HUES48 (cell line): ENCODE measurements at regions not wholly inside any gene's neighbourhood (a gene's known extent, or its start where the extent isn't known, plus 50 kb on each side); places are given as distances from the start of the nearest gene placed in this dataset.

Experiments
- H3K27ac ChIP-seq: one replicate; pipeline ENCODE4 v1.7.0; 2013; ENCODE audit warnings: low read depth, low read length, inconsistent platforms
- H3K27me3 ChIP-seq: 2 replicates; pipeline ENCODE4 v1.6.1; 2013; ENCODE audit warnings: mild to moderate bottlenecking, low read length; ENCODE audit not compliant: control insufficient read depth, insufficient read depth
- H3K36me3 ChIP-seq: 2 replicates; pipeline ENCODE4 v1.6.1; 2013; ENCODE audit warnings: low read length; ENCODE audit not compliant: control insufficient read depth, insufficient read depth
- H3K4me1 ChIP-seq: 2 replicates; pipeline ENCODE4 v1.6.1; 2013; ENCODE audit warnings: mild to moderate bottlenecking, low read length; ENCODE audit not compliant: control insufficient read depth, insufficient read depth
- H3K4me3 ChIP-seq: 2 replicates; pipeline ENCODE4 v1.5.1; 2013; ENCODE audit warnings: mild to moderate bottlenecking, low read depth, low read length
- H3K9ac ChIP-seq: 2 replicates; pipeline ENCODE4 v1.6.1; 2013; ENCODE audit warnings: mild to moderate bottlenecking, low read depth, low read length, moderate library complexity
- H3K9me3 ChIP-seq: 2 replicates; pipeline ENCODE4 v1.6.1; 2013; ENCODE audit warnings: low read length; ENCODE audit not compliant: control insufficient read depth, insufficient read depth

DNA sequence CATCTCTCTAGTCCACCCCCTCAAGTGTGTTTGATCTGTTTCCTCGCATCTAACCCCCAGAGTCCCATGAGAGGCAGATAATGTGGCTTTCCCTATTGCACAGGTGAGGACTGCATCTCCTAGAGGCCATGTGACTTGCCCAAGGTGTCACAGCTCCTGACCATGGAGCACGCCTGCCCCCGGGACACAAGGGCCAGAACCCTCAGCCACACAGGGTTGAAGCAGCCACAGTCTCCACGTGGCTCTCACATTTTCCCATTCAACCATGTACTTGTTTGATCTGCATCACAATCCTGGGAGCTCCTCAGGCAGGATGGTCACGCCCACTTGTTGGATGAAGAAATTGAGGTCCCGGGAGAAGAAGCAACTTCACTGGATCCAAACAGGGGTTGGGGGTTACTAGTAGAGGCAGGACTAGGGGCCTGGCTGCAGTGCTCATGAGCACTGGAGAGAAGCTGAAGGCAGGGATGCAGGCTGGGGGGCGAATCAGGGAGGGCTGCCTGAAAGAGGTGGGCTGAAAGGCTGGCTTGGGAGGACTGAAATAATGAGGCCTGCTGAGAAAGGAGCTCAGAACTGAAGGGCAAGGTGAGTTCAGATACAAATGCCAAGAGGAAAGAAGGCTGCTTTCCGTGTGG lies 207.9 kb downstream of the PTPRU start:
- Histone ChIP-seq H3K4me3 (no peak overlapping the region), H3K9me3 (no peaks in the 10 kb centered on the region), H3K36me3 (no peaks in the 10 kb centered on the region), H3K27me3 (no peaks in the 10 kb centered on the region; the same call in 1 of the 2 replicates), H3K9ac (no peak overlapping the region), H3K4me1 (peaks cover 7% of the 10 kb centered on the region), H3K27ac (no peak overlapping the region)

DNA sequence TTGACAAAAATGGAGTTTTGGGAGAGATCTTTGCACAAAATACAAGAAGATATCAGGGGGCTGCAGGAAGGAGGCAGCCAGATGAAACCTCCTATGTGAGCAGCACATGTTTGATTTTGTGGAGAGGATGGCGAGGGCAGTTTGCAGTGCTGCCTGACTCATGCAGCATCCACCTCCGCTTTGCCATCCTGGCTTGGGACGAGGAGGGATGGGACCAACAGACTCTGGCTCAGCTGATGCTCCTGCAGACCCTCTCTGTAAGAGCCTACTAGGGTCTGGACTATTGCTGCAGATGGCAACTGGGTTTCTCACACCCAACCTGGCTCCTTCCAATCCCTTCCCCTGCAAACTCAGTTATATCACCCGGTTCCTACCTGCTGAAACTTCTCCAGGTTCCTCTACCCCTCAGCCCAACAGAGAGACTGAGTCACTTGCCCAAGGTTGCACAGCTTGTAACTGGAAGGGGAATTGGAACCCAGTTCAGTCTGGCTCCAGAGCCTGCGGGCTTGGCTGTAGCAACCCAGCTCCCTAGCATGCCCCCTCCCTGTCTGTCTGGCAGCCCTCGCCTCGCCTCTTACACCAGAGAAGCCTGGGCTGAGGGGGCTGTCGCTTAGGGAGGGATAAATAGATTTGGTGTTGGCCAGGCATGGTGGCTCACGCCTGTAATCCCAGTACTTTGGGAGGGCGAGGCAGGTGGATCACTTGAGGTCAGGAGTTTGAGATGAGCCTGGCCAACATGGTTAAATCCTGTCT lies 205.8 kb downstream of the PTPRU start:
- Histone ChIP-seq H3K4me1 (peaks cover 7% of the 10 kb centered on the region), H3K9ac (no peak overlapping the region), H3K4me3 (no peak overlapping the region), H3K27me3 (no peaks in the 10 kb centered on the region; the same call in 1 of the 2 replicates), H3K9me3 (no peaks in the 10 kb centered on the region), H3K36me3 (no peaks in the 10 kb centered on the region), H3K27ac (no peak overlapping the region)

DNA sequence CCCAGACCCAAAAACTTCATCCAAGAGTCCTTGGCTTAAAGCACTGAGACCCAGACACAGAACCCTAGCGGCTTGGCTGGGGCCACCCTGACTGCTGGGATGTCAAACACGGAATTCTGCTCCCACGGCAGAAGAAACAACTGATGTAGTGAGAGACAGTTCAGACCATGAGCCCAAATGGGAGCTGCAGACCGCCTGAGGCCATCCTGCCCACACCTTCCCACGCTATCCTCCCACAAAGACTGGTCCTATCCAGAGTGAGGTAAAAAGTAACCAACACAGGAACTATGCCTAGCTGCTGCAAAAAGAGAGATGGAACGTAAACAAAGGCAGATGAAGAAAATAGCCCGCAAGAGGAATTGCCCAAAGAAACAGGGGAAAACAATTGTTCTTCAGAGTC lies 203.3 kb downstream of the PTPRU start:
- no peaks in the 10 kb centered on the region for H3K9me3 ChIP-seq
- no peaks in the 10 kb centered on the region; the same call in 1 of the 2 replicates for H3K27me3 ChIP-seq
- H3K4me3 ChIP-seq: no peak overlapping the region
- peaks cover 7% of the 10 kb centered on the region for H3K4me1 ChIP-seq
- H3K9ac ChIP-seq: no peak overlapping the region
- H3K36me3 ChIP-seq: no peaks in the 10 kb centered on the region
- H3K27ac ChIP-seq: no peak overlapping the region

DNA sequence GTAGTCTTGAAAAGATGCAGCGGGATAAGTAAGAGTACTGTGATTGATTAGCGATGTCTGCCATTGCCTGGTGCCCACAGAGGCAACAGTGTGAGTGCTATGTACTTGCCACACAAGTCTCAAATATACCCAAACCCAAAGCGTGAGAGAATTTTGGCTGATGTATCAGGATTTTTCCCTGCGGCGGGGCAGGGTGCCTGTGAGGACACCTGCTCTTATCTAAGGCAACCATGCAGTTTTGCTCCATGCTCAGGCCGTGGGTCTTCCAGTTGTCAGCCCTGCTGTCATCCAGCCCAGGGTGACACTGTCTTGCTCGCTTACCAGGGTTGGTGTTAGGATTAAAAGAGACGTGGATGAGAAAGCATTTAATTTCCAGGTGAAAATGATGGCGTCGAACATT lies 202.7 kb downstream of the PTPRU start:
- Histone ChIP-seq H3K4me3 (no peak overlapping the region), H3K9me3 (no peaks in the 10 kb centered on the region), H3K27me3 (no peaks in the 10 kb centered on the region; the same call in 1 of the 2 replicates), H3K4me1 (peaks cover 7% of the 10 kb centered on the region), H3K27ac (no peak overlapping the region), H3K36me3 (no peaks in the 10 kb centered on the region), H3K9ac (no peak overlapping the region)

DNA sequence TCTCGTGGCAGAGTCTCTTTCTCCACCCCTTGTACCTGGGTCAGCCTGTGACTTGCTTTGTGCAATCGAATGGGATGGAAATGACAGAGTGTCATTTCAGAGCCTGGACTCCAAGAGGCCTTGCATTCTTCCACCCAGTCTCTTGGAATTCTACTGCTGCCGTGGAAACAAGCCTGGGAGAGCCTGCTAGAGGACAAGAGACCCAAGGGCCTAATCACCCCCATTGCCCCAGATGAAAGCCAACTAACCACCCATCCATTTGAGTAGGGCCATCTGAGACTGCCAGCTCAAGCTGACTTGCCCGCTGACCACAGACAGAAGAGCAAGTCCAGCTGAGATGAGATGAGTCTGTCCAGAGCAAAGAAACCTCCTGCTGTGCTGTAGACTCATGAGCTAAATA lies 201.6 kb downstream of the PTPRU start:
- H3K9me3 ChIP-seq: no peaks in the 10 kb centered on the region
- no peak overlapping the region for H3K27ac ChIP-seq
- no peaks in the 10 kb centered on the region for H3K36me3 ChIP-seq
- peaks cover 2% of the 10 kb centered on the region; the same call in 1 of the 2 replicates for H3K4me1 ChIP-seq
- H3K27me3 ChIP-seq: no peaks in the 10 kb centered on the region
- H3K4me3 ChIP-seq: no peak overlapping the region
- no peak overlapping the region for H3K9ac ChIP-seq

GRCh38 chr1:29436181-29436785 lies 200.0 kb downstream of the PTPRU start:
- Histone ChIP-seq H3K9me3 (peaks cover 3% of the 10 kb centered on the region; the same call in 1 of the 2 replicates), H3K4me3 (no peak overlapping the region), H3K27ac (no peak overlapping the region), H3K27me3 (no peaks in the 10 kb centered on the region), H3K4me1 (no peaks in the 10 kb centered on the region), H3K9ac (no peak overlapping the region), H3K36me3 (no peaks in the 10 kb centered on the region)

- Histone ChIP-seq H3K4me3 (no peak overlapping the region), H3K9ac (no peak overlapping the region), H3K27me3 (no peaks in the 10 kb centered on the region), H3K4me1 (no peaks in the 10 kb centered on the region), H3K27ac (no peak overlapping the region), H3K9me3 (peaks cover 3% of the 10 kb centered on the region; the same call in 1 of the 2 replicates), H3K36me3 (no peaks in the 10 kb centered on the region)
Measured at GRCh38 chr1:29433830-29434229, 197.5 kb downstream of the PTPRU start.

- H3K9ac ChIP-seq: no peak overlapping the region
- no peak overlapping the region for H3K27ac ChIP-seq
- H3K4me1 ChIP-seq: no peaks in the 10 kb centered on the region
- peaks cover 3% of the 10 kb centered on the region; the same call in 1 of the 2 replicates for H3K9me3 ChIP-seq
- H3K27me3 ChIP-seq: no peaks in the 10 kb centered on the region
- H3K4me3 ChIP-seq: no peak overlapping the region
- H3K36me3 ChIP-seq: no peaks in the 10 kb centered on the region
Measured at GRCh38 chr1:29431138-29431537, 194.8 kb downstream of the PTPRU start.

DNA sequence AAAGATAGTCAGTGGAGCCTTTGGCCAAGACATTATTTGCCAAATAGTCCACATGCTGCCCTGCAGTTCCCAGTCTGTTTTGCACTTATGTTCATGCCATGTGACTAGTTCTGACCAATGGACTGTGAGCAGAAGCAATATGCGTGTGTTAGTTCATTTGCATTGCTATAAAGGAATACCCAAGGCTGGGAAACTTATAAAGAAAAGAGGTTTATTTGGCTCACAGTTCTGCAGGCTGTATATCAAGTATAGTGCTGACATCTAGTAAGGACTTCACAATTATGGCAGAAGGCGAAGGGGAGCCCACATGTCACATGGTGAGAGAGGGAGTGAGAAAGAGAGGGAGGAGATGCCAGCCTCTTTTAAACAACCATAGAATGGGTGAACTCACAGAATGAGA lies 193.3 kb downstream of the PTPRU start:
- Histone ChIP-seq H3K9ac (no peak overlapping the region), H3K4me1 (peaks cover under 1% of the 10 kb centered on the region; the same call in 1 of the 2 replicates), H3K27me3 (no peaks in the 10 kb centered on the region), H3K27ac (no peak overlapping the region), H3K4me3 (no peak overlapping the region), H3K36me3 (no peaks in the 10 kb centered on the region), H3K9me3 (peaks cover 3% of the 10 kb centered on the region; the same call in 1 of the 2 replicates)

DNA sequence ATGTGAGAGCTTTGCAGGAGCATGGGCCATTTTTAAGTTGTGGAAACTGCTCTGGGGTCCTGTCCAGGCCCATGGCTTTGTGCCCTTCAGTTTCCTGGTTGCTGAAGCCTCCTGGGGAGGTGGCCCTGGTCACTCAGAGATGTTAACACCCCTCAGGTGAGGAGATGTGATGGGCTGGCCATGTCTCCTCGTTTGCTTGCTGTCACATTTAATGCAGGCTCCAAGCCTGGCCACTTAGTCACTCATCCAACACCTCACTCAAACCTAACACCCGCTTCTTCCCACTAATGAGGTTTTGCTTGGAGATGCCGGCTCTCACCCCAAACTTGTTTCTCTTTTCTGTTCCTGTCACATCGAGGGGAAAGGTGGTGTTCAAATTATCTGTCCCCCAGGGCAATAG lies 192.7 kb downstream of the PTPRU start:
- no peaks in the 10 kb centered on the region for H3K36me3 ChIP-seq
- no peak overlapping the region for H3K9ac ChIP-seq
- peaks cover 3% of the 10 kb centered on the region; the same call in 1 of the 2 replicates for H3K9me3 ChIP-seq
- H3K27ac ChIP-seq: no peak overlapping the region
- H3K27me3 ChIP-seq: no peaks in the 10 kb centered on the region
- no peak overlapping the region for H3K4me3 ChIP-seq
- peaks cover 4% of the 10 kb centered on the region; the same call in 1 of the 2 replicates for H3K4me1 ChIP-seq

DNA sequence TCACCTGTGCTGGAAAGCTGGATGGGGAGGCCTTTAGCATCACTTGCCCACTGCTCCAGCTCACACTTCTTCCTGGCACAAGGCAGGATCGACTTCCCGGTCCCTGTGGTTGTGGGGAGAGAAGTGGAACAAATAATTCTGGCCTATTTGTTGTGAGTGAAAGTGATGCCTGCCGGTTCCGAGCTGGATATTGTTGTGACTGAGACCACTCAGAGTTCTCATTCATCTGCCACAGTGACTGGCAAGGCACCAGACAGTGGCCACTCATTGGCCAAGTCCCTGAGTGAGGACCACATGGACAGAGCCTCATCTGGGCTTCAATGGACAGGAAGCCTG lies 191.9 kb downstream of the PTPRU start:
- Histone ChIP-seq H3K9me3 (peaks cover 3% of the 10 kb centered on the region; the same call in 1 of the 2 replicates), H3K4me1 (peaks cover 4% of the 10 kb centered on the region; the same call in 1 of the 2 replicates), H3K4me3 (no peak overlapping the region), H3K27me3 (no peaks in the 10 kb centered on the region), H3K27ac (no peak overlapping the region), H3K9ac (no peak overlapping the region), H3K36me3 (no peaks in the 10 kb centered on the region)
